ENCODE measurements at regions not wholly inside any gene's neighbourhood (a gene's known extent, or its start where the extent isn't known, plus 50 kb on each side); places are given as distances from the start of the nearest gene placed in this dataset.
A peak's percentile ranks its signal among the peaks of the same experiment; 100 is the strongest.

DNA sequence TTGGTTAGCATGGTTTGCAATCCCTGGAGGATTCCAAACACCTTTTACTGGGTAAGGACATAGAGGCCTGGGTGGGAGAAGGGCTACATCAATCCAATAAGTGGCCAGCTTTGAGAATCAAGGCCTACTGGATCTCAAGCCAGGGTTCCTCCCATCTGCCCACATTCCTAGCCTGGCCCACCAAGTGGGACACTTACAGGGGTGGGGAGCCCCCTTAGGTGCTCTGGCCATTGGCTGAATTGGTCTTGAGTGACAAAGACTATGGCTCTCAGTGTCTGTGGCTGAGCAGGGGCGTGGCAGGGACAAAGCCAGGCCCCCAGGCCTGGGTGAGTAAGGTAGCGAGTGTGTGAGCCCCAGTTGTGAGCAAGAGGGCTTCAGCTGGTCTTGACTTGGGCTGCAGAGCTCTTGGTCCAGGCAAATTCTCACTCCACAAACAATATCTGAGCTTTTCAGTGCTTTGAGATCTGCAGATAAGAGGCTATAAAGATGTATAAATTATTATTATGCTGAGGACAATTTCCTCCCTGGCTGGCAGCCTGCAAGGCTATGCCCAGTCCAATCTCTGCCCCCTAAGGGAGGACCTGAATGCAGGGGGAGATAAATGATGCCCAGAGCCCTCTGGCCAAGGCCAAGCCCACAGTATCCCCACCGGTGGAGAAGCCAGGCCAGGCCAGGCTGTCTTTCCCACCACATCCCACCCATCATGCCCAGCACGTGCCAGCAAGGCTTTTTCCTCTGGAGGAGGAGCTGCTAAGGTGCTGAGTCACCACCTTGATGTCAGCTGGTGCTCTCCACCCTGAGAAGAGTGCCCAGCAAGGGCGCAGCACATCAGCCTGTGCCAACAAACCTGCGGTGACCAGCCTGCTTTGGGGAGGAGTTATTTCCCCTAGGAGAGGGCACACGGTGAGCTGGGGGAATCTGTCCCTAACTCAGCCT, 80.7 kb upstream of the DUSP5 start:
- DNase-seq = peak; percentile 20

DNA sequence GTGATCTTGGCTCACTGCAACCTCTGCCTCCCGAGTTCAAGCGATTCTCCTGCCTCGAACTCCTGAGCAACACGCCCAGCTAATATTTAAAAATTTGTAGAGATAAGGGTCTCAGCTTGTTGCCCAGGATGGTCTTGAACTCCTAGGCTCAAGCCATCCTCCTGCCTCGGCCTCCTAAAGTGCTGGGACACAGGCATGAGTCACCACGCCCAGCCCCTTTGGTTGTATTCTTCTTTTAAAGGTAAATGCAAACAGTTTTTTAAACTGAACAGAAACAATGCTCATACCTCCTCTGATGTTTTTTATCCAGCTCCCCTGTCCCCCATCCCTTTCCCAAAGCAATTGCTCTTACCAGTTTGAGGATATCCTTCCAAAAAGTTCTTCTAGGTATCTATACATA, 79.5 kb upstream of the DUSP5 start:
- DNase-seq = no peak

DNA sequence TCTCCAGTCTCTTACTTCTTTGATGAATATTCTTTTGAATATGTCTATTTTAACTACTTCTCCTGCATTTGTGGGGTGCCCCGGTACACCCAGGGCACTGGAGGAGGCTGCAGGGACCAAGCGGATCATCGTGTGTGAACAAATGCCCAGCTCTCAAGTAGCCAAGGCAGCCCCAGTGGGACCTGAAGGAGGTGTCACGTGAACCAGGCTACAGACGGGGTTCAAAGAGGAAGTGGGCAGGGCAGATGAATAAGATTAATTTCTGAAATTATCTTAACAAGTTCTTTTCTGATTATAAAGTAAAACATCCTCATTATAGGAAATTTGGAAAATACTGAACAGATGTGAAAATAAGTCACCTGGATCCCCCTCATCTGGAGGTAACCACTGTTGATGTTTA, 78.4 kb upstream of the DUSP5 start:
- no peak for DNase-seq

DNA sequence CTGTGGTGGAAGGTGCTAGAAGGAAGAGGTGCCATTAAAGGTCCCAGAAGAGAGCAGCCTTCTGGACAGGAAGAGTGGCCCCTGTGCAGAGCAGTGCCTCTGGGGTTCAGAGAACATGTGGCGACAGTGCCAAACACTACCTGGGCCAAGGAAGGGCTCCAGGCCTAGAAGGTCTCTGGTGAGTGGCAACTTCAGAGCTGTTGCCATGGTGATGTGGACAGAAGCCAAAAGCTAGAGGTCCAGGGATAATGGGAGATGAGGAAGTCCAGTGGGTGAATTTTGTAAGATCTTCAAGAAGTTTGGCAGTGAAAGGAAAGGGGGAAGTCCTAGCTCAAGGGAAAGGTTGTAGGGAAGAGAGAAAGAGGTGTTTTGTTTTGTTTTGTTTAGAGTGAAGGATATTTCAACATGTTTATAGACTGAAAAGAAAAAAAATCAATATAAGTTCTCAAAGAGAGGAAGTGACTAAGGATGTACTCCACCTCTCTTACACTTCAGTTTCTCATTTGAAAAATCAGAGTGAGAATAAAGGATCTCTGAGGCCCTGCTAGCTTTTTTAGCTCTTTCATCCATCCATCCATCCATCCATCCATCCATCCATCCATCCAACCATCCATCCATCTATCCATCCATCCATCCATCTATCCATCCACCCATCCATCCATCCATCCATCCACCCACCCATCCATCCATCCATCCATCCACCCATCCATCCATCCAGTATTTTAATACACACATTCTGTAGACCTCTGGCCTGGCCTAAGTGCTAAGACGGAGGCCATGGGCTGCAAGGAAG, 77.1 kb upstream of the DUSP5 start:
- DNase-seq = peak; percentile 83

DNA sequence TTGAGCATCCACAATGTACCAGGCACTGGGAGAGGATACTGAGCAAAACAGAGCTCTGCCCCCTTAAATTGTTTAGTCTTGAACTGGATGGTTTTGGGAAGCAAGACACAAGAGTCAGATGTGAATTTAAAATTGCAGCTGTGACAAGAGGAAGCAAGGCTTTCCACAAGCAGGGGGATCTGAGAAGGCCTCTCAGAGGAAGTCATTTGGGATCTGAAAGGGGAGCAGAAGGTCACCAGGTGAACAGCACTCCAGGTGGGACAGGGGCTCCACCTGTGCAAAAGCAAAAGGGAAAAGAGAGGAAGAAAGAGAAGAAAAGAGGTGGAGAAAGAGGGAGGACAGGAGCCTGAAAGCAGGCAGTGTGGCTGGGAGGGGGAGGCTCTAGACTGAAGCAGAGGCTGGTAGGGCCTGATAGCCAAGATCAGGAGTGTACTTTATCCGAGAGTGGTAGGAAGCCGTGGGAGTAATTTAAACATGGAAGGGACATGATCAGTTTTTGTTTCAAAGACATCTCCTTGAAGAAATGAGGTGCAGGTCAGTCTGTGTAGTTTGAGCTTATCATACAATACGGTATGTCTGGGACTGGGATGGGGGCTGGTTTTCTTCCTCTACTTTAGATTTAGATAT, 76.1 kb upstream of the DUSP5 start:
- no peak for DNase-seq

DNA sequence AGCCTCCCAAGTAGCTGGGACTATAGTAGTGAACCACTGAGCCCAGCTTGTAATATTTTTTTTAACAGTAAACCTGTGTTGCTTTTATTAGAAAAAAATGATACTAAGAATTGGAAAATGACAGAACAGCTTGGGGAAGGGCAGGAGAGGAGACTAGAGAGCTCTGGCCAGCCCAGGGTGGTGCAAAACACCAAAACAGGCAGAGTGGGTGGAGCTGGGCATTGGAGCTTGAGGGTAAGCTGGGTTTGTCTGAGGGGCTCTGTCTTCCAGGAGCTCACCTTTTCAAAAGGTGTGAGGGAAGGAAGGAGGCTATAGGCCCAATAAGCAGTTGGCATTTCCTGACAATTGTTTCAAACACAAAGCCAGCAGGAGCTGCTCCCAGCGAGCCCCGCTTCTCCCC, 75.2 kb upstream of the DUSP5 start:
- no peak for DNase-seq

DNA sequence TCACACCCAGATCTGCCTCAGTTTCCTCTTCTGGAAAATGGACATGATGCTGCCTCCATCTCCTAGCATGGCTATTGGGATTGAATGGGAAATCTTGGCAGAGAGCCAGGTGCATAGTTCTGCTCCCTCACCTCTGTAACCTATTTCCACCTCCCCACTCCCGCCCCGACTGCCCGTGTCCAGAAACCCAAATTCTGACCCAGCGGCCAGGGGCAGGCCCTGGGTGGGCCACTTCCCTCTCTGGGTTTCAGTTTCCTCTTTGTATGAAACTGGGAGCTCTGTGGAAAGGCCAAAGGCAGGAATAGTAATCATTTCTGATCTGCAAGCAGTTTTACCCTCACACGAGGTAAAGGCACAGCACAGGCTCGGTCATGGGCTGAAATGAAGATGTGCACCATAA, 74.1 kb upstream of the DUSP5 start:
- DNase-seq = no peak

DNA sequence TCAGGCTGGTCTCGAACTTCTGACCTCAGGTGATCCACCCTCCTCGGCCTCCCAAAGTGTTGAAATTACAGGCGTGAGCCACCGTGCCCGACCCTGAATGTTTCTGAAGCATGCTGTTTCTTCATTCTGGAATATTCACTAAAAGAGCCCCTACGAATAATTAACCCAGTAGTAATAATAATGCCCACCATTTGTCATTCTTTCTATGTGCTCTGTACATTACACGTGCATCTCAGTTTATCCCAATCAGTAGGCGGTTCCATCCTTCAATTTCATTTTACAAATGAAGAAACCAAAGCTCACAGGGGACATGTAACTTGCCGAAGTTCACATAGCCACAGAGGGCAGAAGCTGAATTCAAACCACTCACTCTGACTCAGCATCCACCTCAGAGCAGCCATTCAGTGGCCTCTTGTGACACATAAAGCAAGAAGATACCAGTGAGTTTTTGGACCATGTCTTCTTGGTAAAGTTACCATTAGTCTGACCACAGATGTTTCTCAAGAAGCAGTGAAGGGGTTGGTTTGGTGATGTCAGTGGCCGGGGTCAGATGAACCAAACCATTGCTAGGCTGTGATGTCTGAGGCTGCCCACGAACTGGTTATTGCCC, 71.9 kb upstream of the DUSP5 start:
- DNase-seq = peak; percentile 73

DNA sequence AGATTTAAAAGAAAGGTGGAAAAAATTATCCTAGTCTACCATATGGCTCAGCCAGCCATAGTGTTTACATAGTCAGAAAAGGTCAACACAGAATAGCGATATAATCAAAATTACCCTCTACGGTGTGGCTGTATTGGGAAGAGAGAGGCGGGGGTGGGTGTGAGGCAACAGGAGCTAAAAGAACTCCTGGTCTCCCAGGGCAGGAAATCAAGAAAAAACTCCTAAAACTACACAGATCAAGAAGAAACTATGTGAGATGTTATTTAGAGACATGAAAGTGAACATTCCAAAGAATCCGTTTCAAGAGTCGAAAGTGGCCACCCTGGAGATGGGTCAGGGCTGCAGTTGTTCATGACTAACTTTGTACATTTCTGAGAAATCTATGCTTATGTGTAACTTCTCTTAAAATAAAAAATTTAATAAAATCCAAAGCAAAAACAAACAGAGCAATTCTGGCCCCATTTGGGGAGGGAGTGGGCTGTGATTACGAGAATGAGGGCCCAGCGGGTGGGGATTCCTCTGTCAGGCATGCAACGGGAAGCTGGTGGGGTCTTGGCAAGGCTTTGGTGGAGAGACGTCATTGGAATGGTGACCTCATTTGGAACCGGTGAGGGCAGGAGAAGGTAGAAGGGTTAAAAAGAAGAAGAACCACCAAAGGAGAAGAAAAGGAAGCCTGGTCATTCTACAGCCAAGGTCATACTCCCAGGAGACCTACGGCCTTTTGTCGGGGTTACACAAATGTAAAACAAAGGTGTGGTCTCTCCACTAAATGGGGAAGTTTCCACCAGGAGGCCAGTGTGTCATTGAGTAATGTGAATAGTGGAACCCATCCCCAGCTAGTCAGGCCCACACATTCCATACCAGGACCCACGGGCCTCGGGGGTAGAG, 71.2 kb upstream of the DUSP5 start:
- peak; percentile 79 for DNase-seq

DNA sequence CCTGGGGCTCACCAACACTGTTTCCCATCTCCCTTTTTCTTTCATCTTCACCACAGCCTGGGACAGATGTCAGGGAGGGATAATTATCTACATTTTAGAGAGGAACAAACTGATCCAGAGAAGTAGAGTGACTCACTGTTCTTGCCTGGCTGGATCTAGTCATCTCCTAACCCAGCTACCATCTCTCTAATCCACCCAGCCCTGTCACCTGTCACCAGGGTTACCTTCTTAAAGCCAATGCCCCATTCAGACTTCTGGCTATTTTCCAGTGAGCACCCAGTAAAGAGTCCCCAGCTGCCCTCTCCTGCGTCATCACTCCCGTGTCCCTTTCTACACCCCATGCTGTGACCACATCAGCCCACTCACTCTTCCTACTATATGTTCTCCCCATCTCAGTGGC, 68.4 kb upstream of the DUSP5 start:
- peak; percentile 67 for DNase-seq

DNA sequence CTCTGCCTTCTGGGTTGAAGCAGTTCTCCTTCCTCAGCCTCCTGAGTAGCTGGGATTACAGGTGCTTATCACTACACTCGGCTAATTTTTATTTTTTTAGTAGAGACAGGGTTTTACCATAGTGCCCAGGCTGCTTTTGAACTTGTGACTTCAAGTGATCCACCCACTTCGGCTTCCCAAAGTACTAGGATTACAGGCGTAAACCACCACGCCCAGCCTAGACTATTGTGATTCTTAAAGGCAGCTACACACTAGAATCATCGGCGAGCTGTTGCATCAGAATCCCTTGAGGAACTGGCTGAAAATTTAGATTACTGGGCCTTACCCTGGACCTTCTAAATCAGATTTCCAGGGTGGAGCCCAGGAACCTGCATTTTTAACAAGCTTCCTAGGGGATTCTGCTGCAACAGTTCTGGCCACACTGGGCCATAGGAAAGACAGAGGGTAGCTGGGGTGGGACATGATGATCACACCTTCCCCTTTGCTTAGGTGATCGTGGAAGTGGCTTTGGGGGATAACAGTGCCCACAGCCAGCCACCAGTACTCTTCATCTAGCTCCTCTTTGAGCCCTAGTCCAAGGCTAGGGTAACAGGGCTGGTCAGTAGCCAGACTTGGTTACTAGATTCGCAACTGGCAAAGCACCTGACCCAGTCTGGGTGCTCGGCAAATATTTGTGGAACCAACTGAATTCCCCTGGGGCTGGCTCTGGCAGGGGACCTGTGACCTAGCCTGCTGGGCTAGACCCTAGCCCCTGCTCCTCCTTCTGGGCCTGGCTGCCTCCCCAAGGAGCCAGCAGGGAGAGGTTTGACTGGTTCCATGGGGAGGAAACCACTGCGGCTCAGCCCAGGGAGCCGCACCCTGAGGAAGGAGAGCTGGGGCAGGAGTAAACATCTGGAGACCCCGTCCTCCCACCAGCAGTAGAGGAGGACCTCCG, 67.1 kb upstream of the DUSP5 start:
- DNase-seq = no peak

DNA sequence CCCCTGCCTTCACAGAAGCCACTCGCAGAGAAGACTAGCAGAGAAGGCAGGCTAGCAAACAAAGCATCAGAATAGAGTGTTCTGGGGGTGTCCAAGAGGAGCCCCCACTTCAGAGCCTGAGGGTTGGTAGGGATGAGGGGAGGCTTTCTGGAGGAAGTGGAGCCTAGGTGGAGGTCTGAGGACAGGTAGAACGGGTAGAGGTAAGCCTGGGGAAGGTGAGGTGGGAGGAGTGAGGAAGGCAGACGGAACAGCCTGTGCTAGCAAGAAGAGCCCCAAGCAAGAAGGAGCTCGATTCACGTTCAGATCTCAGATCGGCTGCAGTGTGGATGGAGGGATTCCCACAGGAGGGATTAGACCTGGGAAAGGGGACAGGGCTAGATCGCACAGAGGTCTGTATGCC, 66.0 kb upstream of the DUSP5 start:
- no peak for DNase-seq

DNA sequence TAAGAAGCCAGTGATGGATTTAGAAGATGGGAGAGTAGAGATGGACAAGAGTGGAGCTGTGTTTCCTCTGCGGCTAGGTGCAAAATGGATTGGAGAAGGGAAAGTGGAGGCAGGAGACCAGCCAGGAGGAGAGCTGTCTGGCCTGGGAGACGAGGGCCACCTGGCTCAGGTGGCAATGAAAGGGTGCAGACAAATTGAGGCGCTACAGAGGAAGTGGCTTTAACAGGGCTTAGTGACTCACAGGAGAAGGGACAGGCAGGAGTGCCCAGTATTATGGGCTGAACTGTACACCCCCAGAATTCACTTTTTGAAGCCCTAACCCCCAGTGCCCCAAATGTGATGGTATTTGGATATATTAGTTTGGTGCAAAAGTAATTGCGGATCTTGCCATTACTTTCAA, 65.6 kb upstream of the DUSP5 start:
- DNase-seq = no peak

DNA sequence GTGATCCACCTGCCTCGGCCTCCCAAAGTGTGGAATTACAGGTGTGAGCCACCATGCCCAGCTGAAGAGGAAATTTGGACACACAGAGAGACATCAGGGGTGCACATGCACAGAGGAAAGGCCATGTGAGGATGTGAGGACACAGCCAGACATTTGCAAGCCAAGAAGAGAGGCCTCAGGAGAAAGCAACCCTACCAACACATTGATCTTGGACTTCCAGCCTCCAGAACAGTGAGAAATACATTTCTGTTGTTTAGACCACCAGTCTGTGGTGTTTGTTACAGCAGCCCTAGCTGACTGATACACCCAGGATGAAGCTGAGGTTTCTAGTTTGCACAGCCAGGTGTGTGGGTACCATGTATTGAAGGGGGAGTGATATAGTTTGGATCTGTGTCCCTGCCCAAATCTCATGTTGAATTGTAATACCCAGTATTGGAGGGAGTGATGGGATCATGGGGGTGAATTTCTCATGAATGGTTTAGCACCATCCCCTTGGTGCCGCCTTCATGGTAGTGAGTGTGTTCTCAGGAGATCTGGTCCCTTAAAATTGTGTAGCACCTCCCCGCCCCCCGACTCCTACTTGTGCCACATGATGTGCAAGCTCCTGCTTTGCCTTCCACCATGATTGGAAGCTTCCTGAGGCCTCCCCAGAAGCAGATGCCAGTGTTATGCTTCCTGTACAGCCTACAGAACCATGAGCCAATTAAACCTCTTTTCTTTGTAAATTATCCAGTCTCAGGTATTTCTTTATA, 64.7 kb upstream of the DUSP5 start:
- no peak for DNase-seq

DNA sequence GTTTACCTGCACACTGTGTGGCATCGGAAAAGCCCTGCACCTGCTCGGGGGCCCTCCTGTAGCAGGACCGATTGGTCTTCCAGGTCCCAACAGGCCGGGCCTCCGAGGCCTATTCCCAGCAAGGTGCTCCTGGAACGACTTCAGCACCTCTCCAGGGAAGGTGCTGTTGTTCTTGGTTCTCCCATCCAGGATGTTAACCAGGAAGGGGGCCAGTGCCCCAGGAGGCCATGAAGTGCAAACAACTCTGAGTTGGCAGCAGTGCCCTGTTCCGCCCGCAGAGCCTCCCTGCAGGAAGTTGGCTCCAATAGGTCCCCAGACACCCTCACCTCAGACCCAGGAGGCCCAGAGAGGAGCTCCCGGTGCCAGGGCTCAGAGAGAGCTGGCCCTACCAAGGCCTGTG, 64.0 kb upstream of the DUSP5 start:
- DNase-seq = no peak

DNA sequence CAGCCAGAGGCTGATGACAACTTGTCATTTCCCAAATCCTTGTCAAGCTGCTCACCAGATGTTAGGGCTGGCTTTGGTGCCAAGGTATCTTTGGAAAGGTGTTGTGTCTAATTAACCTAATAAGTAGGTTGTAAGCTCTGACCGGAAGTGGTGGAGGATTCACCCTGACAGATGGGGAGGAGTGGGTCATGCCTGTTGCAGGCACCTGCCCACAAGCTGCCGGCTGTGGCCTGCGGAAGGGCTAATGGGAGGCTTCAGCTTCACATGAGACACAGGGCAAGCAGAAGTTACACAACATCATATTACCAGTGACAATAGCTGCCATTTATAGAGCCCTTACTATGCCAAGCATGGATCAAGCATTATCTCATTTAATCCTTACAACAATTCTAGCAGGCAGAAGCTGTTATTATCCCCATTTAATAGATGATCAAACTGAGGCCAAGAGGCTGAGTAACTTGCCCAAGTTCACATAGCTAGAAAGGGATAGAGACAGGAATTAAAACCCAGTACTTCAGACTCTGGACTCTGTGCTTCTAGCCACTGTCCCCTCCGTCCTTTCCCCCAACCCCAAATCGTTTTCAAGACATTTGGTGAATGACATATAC, 63.1 kb upstream of the DUSP5 start:
- DNase-seq = no peak

DNA sequence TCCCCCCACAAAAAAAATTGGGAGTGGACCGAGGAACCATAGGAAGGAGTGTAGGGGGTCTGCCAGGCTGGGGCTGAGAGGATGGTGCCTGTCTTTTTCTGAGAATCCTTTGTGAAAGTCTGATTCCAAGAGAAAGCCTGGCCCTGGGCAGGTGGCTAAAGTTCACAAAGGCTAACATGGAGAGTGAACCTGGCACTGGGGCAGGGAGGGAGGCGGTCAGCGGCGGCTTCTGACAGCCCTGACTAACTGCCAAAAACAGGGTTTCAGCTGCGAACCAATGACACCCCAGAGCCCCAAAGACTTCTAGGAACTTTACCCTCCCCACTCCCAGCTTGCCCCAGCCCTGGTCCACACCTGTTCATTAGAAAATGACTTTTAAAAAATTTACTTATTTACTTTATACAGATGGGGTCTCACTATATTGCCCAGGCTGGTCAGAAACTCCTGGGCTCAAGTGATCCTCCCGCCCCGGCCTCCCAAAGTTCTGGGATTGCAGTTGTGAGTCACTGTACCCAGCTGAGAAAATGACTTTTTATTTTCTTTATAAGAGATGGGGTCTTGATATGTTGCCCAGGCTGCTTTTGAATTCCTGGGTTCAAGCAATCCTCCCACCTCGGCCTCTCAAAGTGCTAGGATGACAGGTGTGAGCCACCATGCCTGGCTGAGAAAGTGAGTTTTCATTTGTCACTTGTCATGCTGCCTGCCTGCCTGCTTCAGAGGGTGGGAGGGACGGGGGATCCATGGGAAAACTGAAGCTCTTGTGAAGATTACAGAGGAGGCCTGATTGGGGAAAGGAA, 61.0 kb upstream of the DUSP5 start:
- DNase-seq = no peak

DNA sequence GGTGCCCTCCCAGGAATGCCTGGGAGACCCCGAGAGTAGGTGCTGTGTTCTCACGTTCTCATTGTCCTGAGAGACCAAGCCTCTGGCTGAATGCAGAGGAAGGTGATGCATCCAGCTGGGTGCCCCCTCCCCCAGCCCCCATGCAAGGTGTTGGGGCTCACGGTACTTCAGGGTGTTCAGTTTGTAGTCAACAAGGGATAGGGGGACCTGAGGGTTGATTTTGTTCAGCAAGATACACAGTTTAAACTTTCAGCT, 60.4 kb upstream of the DUSP5 start:
- DNase-seq = no peak

DNA sequence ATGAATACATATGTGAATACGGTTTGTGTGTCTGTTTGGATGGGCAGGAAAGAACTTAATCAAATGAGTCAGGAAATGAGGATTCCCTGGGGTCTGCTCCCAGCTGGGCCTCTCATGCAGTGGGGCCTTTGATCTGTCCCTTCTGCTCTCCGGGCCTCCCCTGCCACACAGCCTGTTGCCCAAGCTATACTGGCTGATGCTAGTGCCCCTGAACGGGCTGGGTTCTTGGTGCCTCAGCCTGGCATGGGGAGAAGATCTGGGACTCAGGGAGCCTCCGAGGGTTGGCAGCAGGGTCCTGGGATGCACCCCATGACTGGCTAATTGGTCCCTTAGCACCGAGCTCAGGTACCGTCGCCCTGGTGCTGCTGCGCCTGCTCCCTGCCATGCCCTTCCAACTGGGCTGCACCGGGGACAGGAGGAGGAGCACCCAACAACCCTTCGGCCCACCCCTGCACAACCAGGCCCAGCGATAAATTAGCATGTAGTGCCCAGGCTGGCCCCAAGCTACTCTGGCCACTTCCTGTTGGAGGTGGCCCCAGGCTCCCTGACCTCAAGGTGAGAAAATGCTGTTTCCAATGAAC, 59.9 kb upstream of the DUSP5 start:
- DNase-seq = no peak

Data from DMS53 (cell line).